Adrenal gland (tissue), 5 donors: ENCODE measurements at regions not wholly inside any gene's neighbourhood (a gene's known extent, or its start where the extent isn't known, plus 50 kb on each side); places are given as distances from the start of the nearest gene placed in this dataset.

Experiments used
- POLR2A ChIP-seq, 2 donors: fragments of 450-650 bp; IDR thresholded peaks; one replicate each; pipeline ENCODE4 v1.6.1; 2017; ENCODE audit warnings: antibody characterized with exemption in 2 of 2, mild to moderate bottlenecking in 2 of 2, moderate library complexity in 1 of 2
- TF ChIP-seq, protein P1 (sequence below), 6 experiments: fragments of 450-650 bp in 4 of 6; fragments of 200-600 bp in 2 of 6; sonication (generic) in 1 of 6; IDR thresholded peaks; 1 replicate in 5 of 6; 2 replicates in 1 of 6; pipeline versions ENCODE4 v1.5.1 to v1.8.0; 2016 to 2021; ENCODE audit warnings: antibody characterized with exemption in 6 of 6, mild to moderate bottlenecking in 2 of 6, moderate library complexity in 1 of 6
- donor health status: DM: no; HTN: no; CAD: no.

GRCh38 chr11:70761908-70762337 lies 363.6 kb downstream of the CTTN start:
- TF ChIP-seq, protein P1, sequence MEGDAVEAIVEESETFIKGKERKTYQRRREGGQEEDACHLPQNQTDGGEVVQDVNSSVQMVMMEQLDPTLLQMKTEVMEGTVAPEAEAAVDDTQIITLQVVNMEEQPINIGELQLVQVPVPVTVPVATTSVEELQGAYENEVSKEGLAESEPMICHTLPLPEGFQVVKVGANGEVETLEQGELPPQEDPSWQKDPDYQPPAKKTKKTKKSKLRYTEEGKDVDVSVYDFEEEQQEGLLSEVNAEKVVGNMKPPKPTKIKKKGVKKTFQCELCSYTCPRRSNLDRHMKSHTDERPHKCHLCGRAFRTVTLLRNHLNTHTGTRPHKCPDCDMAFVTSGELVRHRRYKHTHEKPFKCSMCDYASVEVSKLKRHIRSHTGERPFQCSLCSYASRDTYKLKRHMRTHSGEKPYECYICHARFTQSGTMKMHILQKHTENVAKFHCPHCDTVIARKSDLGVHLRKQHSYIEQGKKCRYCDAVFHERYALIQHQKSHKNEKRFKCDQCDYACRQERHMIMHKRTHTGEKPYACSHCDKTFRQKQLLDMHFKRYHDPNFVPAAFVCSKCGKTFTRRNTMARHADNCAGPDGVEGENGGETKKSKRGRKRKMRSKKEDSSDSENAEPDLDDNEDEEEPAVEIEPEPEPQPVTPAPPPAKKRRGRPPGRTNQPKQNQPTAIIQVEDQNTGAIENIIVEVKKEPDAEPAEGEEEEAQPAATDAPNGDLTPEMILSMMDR (IDR thresholded peaks at IDR 0.05) = no peak
- TF ChIP-seq POLR2A (IDR thresholded peaks at IDR 0.05) = no peak
